Endothelial cell (in vitro differentiated cells): ENCODE measurements at regions not wholly inside any gene's neighbourhood (a gene's known extent, or its start where the extent isn't known, plus 50 kb on each side); places are given as distances from the start of the nearest gene placed in this dataset.
"Not testable (repeated sequence)": the region's sequence is repeated elsewhere in the genome, so short reads cannot be mapped to it uniquely, and the experiment has no call there.

Experiments used
- DNase-seq: peaks from one replicate; pipeline ENCODE4 v3.0.0; 2021; ENCODE audit warnings: low spot score
- H3K27ac Mint-ChIP-seq: one replicate; pipeline ENCODE4 v1.8.0; 2021; ENCODE audit warnings: mixed read lengths, inconsistent platforms; ENCODE audit not compliant: unreplicated experiment
- H3K27me3 Mint-ChIP-seq: one replicate; pipeline ENCODE4 v1.8.0; 2021; ENCODE audit warnings: mild to moderate bottlenecking, moderate library complexity, mixed read lengths, inconsistent platforms; ENCODE audit not compliant: unreplicated experiment
- H3K36me3 Mint-ChIP-seq: one replicate; pipeline ENCODE4 v1.8.0; 2021; ENCODE audit warnings: mild to moderate bottlenecking, low read depth, mixed read lengths, inconsistent platforms; ENCODE audit not compliant: unreplicated experiment
- H3K4me1 Mint-ChIP-seq: one replicate; pipeline ENCODE4 v1.8.0; 2021; ENCODE audit warnings: mild to moderate bottlenecking, mixed read lengths, inconsistent platforms; ENCODE audit not compliant: unreplicated experiment
- H3K4me3 Mint-ChIP-seq: one replicate; pipeline ENCODE4 v1.8.0; 2021; ENCODE audit warnings: mild to moderate bottlenecking, mixed read lengths, inconsistent platforms; ENCODE audit not compliant: unreplicated experiment
- H3K9me3 Mint-ChIP-seq: one replicate; pipeline ENCODE4 v1.8.0; 2021; ENCODE audit warnings: mixed read lengths, inconsistent platforms; ENCODE audit not compliant: unreplicated experiment

DNA sequence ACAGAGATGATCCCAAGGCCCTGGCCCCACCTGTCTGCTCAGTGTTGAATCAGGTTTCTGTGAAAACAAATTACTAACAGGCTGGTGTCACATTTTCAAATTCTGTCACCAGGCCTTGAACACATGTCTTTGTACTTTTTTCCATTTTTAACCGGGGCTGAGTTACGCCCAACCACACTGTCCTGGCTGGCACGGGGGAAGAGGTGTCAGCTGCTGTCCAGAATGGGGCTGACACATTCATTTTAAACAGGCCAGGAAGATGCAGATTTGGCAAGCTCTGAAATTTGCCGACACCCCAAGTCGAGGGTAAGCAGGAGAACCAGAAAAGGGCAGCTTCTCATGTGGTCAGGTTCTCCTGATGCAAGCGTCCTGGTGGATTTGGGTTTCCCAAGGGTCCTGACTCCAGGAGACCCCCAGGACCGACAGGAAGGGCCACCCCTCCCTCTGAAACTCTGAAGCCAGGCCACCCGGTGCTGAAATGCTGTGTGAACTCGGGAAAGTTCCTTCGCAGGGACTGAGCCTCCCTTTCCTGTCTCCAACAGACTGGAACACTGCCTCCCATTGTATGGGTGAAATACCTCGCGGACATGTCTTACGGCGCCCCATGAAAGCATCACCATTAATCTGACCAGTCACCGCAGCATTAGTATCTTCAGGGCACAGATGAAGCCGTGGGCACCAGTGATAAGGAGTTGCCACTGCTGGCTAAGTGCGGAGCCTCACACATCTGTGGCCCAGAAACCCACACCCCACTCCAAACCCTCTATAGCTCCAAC is 90.5 kb upstream of the METTL9 start:
- H3K4me1 Mint-ChIP-seq: peaks cover 30% of the 10 kb centered on the region
- H3K27me3 Mint-ChIP-seq: peaks cover 13% of the 10 kb centered on the region
- H3K36me3 Mint-ChIP-seq, H3K9me3 Mint-ChIP-seq, DNase-seq: not testable (repeated sequence)
- peak overlapping the region; percentile 31 for H3K4me3 Mint-ChIP-seq
- H3K27ac Mint-ChIP-seq: peak overlapping the region; percentile 75

DNA sequence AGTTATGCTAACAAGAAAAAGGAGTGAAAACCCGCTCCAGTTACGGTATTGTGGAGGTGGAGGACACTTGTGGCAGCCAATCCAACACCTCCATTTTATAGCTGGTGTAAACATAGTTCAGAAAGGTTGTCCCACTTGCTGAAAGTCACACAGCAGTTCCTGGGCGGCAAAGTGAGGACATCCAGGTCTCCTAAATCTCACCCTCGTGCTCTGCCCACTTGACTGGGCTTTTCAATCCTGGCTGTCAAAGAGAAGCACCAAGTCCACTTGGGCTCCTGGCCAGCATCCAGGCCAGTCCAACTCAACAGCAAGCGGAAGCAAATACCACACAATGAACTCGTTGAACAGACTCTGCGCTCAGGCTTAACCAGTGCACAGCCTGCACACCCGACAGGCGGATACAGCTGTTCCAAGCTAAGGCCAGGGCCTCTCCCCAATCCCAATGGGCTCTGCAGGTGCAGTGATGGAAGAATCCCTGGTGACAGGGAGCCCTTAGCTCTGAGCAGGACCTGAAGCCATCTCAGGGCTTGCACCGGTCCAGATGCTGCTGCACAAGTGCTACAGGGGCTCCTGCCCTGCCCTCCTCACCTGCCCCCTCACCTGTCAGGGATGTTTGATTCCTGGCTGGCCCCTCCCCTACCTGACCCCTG is 89.8 kb upstream of the METTL9 start:
- peak overlapping the region; percentile 75 for H3K27ac Mint-ChIP-seq
- H3K36me3 Mint-ChIP-seq: not testable (repeated sequence)
- peaks cover 29% of the 10 kb centered on the region for H3K4me1 Mint-ChIP-seq

DNA sequence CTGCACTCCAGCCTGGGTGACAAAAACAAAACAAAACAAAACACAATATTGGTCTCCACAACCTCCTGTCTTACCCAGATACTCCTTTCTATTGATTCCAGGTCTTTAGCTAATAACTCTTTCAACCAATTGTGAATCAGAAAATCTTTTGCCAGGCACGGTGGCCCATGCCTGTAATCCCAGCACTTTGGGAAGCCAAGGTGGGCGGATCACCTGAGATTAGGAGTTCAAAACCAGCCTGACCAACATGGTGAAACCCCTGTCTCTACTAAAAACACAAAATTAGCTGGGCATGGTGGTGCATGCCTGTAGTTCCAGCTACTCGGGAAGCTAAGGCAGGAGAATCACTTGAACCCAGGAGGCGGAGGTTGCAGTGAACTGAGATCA is 88.5 kb upstream of the METTL9 start:
- not testable (repeated sequence) for H3K36me3 Mint-ChIP-seq, H3K27ac Mint-ChIP-seq, H3K9me3 Mint-ChIP-seq, DNase-seq, H3K4me3 Mint-ChIP-seq
- H3K4me1 Mint-ChIP-seq: peaks cover 31% of the 10 kb centered on the region
- peaks cover 20% of the 10 kb centered on the region for H3K27me3 Mint-ChIP-seq

More for the DNA sequence above, 89.8 kb upstream of the METTL9 start:
- peaks cover 18% of the 10 kb centered on the region for H3K27me3 Mint-ChIP-seq
- DNase-seq, H3K4me3 Mint-ChIP-seq, H3K9me3 Mint-ChIP-seq: not testable (repeated sequence)

DNA sequence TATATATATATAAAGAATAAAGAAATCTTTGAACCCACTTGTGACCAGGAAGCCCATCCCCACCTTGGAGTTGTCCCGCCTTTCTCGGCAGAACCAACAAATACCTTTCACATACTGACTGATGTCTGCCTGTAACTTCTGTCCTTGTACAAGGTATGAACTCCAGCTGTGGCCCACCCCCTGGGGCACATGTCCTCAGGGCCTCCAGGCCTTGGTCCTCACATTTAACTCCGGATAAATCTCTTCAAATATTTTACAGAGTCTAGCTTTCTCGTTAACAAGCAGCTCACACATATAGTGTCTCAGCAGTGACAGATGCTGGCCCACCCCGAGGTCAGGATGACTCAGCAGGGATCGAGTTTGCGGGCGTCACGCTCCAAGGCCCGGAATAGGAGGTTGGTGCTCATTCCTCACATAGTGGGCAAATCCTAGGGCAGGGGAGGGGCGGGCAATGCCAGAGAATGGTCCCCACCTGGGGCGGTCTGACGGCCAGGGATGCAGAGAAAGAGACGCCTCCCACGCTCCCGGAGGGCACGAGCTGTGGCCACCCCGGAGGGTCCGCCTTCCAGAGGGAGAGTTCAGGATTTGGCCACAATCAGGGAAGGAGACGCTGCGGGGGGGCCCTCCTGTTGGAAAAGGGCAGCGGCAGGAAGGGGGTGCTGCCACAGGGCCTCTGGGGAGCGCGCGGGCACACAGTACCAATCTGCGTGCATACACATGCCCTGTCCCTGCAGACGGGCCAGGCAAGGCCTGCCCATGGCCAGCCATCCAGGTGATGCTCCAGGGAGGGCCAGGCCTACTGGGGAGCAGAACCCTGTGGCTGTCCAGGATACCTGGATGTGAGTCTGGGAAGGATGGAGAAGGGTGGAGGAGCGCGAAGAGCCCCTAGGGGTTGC is 87.8 kb upstream of the METTL9 start:
- not testable (repeated sequence) for H3K27ac Mint-ChIP-seq, H3K9me3 Mint-ChIP-seq, DNase-seq, H3K36me3 Mint-ChIP-seq, H3K4me3 Mint-ChIP-seq
- H3K4me1 Mint-ChIP-seq: peaks cover 29% of the 10 kb centered on the region
- H3K27me3 Mint-ChIP-seq: peaks cover 20% of the 10 kb centered on the region

DNA sequence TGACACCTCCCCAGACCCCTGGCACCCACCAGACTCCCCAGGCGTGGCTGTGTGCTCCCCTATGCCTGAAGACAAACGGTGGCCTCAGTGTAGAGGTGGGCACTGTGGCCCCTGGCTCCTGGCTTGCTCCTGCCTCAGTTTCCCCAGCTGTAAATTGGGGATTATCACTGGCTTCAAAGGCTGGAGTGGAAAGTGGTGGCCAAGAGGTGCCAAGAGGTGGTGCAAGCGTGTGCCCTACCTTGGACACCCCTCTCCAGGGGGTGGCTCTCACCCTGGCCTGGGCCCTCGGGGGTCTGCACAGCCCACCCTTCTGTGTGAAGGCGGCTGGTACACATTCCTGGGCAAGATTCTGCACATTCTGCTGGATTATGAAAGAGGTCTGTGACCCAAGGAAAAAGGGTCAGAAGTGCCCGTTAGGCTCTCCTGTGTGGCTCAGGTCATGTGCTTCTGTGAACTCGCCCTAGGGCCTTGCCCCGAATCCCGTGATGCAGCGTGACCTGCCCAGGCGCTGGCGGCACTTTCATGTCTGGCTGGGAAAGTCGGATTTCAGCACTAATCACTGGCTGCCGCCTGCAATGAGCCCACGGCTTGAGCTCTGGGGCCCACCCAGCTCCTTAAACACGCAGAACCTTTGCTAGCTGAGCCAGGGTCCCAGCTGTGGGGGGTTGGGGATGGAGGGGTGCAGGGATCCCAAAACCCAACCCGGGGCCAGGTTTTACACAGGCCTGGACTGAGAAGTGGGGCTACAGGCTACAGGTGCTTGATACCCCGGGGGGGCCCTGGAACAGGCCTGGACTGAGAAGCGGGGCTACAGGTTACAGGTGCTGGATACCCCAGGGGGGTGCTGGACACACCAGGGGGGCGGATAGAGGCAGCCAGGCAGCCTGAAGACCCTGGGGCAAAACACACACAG is 86.8 kb upstream of the METTL9 start:
- H3K4me3 Mint-ChIP-seq, DNase-seq: not testable (repeated sequence)
- peak overlapping the region; percentile 26 for H3K27ac Mint-ChIP-seq

DNA sequence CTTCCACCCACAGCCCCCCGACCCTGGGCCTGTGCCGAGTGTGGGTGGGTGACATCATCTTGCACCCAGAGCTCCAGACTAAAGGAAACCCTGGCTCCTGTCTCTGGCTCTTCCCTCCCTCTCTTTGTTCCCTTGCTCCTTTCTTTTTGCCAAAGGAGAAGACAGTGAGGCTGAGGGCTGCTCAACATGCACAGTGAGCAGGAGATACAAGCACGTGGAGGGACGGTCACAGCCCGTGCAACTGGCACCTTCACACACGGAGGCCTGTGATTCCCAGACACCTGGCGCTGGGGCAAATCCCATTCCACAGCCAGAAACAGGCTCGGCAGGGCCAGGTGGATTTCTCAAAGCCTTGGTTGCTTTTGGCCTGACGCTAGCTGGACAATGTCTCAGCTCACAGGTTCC is 86.0 kb upstream of the METTL9 start:
- Mint-ChIP-seq H3K4me1 (peaks cover 23% of the 10 kb centered on the region), H3K27me3 (peaks cover 17% of the 10 kb centered on the region)
- DNase-seq, H3K27ac Mint-ChIP-seq, H3K4me3 Mint-ChIP-seq, H3K9me3 Mint-ChIP-seq, H3K36me3 Mint-ChIP-seq: not testable (repeated sequence)

More for the DNA sequence above, 86.8 kb upstream of the METTL9 start:
- H3K36me3 Mint-ChIP-seq, H3K9me3 Mint-ChIP-seq: not testable (repeated sequence)
- Mint-ChIP-seq H3K27me3 (peaks cover 20% of the 10 kb centered on the region), H3K4me1 (peaks cover 26% of the 10 kb centered on the region)

DNA sequence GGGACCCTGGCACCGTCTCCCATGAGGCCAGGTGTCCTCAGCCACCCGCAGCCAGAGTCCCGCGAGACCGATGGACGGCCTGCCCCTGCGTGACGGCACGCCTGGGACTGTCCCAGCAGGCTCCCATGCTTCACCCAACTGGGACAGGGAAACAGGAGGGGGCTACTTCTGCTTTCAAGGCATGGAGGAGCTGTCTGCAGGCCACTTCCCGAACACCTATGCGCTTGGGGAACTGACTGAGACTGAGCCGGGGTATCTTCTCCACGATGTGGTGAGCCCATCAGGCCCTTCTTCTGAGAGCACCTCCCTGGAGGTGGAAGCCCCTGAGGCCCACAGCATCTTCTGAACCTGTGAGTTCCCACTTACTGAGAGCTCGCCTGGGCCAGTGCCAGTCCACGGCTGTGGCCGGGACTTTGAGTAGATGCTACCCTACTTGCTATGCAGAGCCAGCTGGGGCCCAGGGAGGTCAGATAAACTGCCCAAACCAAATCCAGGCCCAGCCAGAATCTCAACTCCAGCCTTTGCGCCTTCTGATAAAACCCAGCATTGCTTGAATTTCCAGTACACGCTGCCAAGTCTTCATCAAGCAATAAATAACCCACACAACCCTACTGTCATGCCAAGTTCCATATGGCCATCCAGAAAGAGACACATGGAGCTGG is 85.4 kb upstream of the METTL9 start:
- H3K36me3 Mint-ChIP-seq, H3K4me3 Mint-ChIP-seq, H3K9me3 Mint-ChIP-seq, DNase-seq: not testable (repeated sequence)
- H3K27ac Mint-ChIP-seq: peak overlapping the region; percentile 61
- peaks cover 16% of the 10 kb centered on the region for H3K27me3 Mint-ChIP-seq
- peaks cover 20% of the 10 kb centered on the region for H3K4me1 Mint-ChIP-seq

DNA sequence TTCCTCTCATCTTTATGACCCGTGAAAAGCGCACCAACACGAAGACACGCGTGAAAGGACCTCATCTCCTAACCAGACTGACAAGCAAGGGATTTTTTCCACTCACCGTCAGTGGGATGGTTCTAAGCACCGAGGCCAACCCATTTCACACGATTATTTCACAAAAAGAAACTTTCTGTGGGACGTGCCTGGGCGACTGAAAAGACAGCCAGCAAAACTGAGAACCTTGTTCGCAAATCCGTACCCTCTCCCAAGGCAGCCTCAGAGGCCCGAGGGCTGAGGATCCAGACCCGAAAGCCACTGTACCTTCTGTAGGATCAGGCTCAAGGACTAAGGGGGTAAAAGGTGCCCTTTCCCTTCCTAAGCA is 84.9 kb upstream of the METTL9 start:
- not testable (repeated sequence) for H3K4me3 Mint-ChIP-seq, H3K9me3 Mint-ChIP-seq, DNase-seq, H3K36me3 Mint-ChIP-seq
- Mint-ChIP-seq H3K4me1 (peaks cover 22% of the 10 kb centered on the region), H3K27ac (peak overlapping the region; percentile 61), H3K27me3 (peaks cover 17% of the 10 kb centered on the region)

DNA sequence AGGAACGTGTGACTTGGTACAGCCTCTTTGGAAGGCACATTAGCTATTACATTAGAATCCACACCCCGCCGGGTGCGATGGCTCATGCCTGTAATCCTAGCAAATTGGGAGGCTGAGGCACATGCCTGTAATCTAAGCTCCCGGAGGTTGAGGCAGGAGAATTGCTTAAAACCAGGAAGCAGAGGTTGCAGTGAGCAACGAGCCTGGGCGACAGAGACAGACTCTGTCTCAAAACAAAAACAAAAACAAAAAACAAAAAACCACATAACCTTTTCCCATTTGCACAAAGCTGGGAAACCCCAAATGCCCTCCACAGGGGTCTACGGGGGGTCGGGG is 82.7 kb upstream of the METTL9 start:
- H3K4me3 Mint-ChIP-seq, H3K36me3 Mint-ChIP-seq, DNase-seq, H3K9me3 Mint-ChIP-seq, H3K27ac Mint-ChIP-seq: not testable (repeated sequence)
- peaks cover 14% of the 10 kb centered on the region for H3K27me3 Mint-ChIP-seq
- H3K4me1 Mint-ChIP-seq: peaks cover 22% of the 10 kb centered on the region

DNA sequence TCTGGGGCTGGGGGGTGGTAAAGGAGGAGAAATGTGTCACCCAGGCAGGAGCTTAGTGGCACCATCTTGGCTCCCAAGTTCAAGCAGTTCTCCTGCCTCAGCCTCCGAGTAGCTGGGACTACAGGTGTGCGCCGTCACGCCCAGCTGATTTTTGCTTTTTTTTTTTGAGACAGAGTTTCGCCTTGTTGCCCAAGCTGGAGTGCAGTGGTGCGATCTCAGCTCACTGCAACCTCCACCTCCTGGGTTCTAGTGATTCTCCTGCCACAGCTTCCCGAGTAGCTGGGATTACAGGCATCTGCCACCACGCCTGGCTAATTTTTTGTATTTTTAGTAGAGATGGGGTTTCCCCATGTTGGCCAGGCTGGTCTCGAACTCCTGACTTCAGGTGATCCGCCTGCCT is 82.1 kb upstream of the METTL9 start:
- H3K27me3 Mint-ChIP-seq: peaks cover 14% of the 10 kb centered on the region
- DNase-seq, H3K27ac Mint-ChIP-seq, H3K36me3 Mint-ChIP-seq, H3K4me3 Mint-ChIP-seq, H3K9me3 Mint-ChIP-seq: not testable (repeated sequence)
- H3K4me1 Mint-ChIP-seq: peaks cover 25% of the 10 kb centered on the region
